ENCODE measurements at regions not wholly inside any gene's neighbourhood (a gene's known extent, or its start where the extent isn't known, plus 50 kb on each side); places are given as distances from the start of the nearest gene placed in this dataset.

DNA sequence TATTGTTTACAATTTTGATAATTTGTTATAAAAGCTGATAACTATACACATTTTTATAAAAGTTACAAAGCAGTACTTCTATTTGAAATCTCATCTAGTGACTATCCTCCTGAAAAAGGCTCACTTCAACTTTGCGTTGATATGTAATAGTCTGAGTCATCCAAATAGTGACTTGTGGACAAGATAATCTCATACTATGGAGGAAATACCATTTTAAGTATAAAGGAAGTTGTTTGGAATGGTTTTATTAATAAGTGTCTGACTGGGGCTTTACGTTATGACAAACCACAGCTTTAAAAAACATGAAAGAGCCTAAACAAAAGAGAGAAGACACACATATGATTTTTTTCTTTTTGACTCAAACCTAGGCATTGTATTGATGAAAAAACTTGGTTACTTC is 272.3 kb upstream of the COL3A1 start:
- H3K27me3 ChIP-seq (replicated peaks in 1 of 2; ENCODE audit: control insufficient read depth in 2 of 2, extremely low read depth in 1 of 2, insufficient read depth in 2 of 2, low read length in 1 of 2) = no peaks in the 10 kb centered on the region
- Mint-ChIP-seq H3K4me3 (no peak overlapping the region), H3K27me3 (no peaks in the 10 kb centered on the region), H3K27ac (no peak overlapping the region), H3K36me3 (no peaks in the 10 kb centered on the region), H3K4me1 (no peaks in the 10 kb centered on the region), H3K9me3 (peaks cover 0 to 11% (median 4%) of the 10 kb centered on the region in 3 donors)
- no peak for ATAC-seq (replicated peaks in 1 of 4)
- H3K36me3 ChIP-seq (ENCODE audit: control insufficient read depth in 2 of 2, extremely low read depth in 1 of 2, insufficient read depth in 1 of 2, low read length in 1 of 2) = no peaks in the 10 kb centered on the region
- no peaks in the 10 kb centered on the region for H3K4me1 ChIP-seq (ENCODE audit: control insufficient read depth in 1 of 2, extremely low read depth in 1 of 2, insufficient read depth in 2 of 2, low read length in 2 of 2)
- H3K9me3 ChIP-seq = no peaks in the 10 kb centered on the region
- no peak overlapping the region for H3K27ac ChIP-seq (ENCODE audit: low read length)
- no CpG with 5 or more reads among the region's 2 CpGs for WGBS (ENCODE audit: insufficient coverage)
- ChIA-PET CTCF (interaction anchor here in 1 of 2 donors (0.6 kb wide), 1 partner anchor 9 kb away, joined by 3 read pairs; no protein-coding TSS in a partner anchor), POLR2A (no interaction called here)
- no peak for DNase-seq
- no peak overlapping the region for H3K4me3 ChIP-seq (ENCODE audit: control insufficient read depth in 1 of 2, extremely low read depth in 1 of 2, low read length in 1 of 2)

DNA sequence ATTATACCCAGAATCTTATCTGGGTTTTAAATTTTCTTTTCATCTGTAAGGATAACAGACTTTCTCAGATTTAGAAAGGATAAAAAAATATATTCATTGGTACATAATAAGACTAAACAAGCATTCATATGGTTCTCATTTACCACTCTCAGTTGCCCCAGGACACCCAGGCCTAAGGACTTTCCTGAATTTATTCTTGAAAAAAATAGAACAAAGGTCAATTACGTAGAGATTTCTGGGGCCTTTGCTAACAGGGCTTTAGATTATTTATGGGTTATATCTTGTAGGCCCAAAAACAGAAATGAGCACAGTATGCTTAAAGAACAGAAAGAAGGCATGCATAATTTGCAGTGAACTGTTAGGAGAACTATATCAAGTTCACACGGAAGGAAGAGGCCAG is 269.0 kb upstream of the COL3A1 start:
- Histone ChIP-seq H3K4me3 (ENCODE audit: control insufficient read depth in 1 of 2, extremely low read depth in 1 of 2, low read length in 1 of 2) (no peak overlapping the region), H3K4me1 (ENCODE audit: control insufficient read depth in 1 of 2, extremely low read depth in 1 of 2, insufficient read depth in 2 of 2, low read length in 2 of 2) (no peaks in the 10 kb centered on the region), H3K9me3 (no peaks in the 10 kb centered on the region), H3K27ac (ENCODE audit: low read length) (no peak overlapping the region), H3K27me3 (replicated peaks in 1 of 2; ENCODE audit: control insufficient read depth in 2 of 2, extremely low read depth in 1 of 2, insufficient read depth in 2 of 2, low read length in 1 of 2) (no peaks in the 10 kb centered on the region), H3K36me3 (ENCODE audit: control insufficient read depth in 2 of 2, extremely low read depth in 1 of 2, insufficient read depth in 1 of 2, low read length in 1 of 2) (no peaks in the 10 kb centered on the region)
- peaks cover 0 to 17% (median 6%) of the 10 kb centered on the region in 3 donors for H3K9me3 Mint-ChIP-seq
- WGBS (ENCODE audit: insufficient coverage) = 71% methylated on average over 1 of the region's 2 CpGs
- no peak overlapping the region for H3K4me3 Mint-ChIP-seq
- H3K36me3 Mint-ChIP-seq = no peaks in the 10 kb centered on the region
- POLR2A ChIA-PET = no interaction called here
- no peak overlapping the region for H3K27ac Mint-ChIP-seq
- H3K27me3 Mint-ChIP-seq = no peaks in the 10 kb centered on the region
- no peaks in the 10 kb centered on the region for H3K4me1 Mint-ChIP-seq
- no peak for ATAC-seq (replicated peaks in 1 of 4)
- CTCF ChIA-PET = no interaction called here
- no peak for DNase-seq

DNA sequence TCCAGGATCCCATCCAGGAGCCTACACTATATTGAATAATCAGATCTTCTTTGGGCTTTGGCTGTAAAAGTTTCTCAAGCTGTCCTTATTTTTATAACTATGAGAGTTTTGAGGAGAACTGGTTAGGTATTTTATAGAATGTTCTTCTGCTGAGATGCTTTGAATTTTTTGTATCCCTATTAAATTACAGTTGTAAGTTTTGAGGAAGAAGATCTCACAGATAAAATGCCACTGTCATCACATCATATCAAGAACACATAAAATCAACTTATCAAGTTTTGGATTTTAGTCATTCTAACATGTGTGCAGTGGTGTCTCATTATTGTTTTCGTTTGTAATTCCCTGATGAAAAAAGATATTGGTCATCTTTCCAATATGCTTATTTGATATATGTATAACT is 260.2 kb upstream of the COL3A1 start:
- ChIA-PET CTCF (no interaction called here), POLR2A (no interaction called here)
- no peak overlapping the region for H3K4me3 Mint-ChIP-seq
- no peaks in the 10 kb centered on the region for H3K27me3 Mint-ChIP-seq
- Histone ChIP-seq H3K9me3 (no peaks in the 10 kb centered on the region), H3K4me3 (ENCODE audit: control insufficient read depth in 1 of 2, extremely low read depth in 1 of 2, low read length in 1 of 2) (no peak overlapping the region), H3K27me3 (replicated peaks in 1 of 2; ENCODE audit: control insufficient read depth in 2 of 2, extremely low read depth in 1 of 2, insufficient read depth in 2 of 2, low read length in 1 of 2) (no peaks in the 10 kb centered on the region), H3K27ac (ENCODE audit: low read length) (no peak overlapping the region), H3K36me3 (ENCODE audit: control insufficient read depth in 2 of 2, extremely low read depth in 1 of 2, insufficient read depth in 1 of 2, low read length in 1 of 2) (no peaks in the 10 kb centered on the region), H3K4me1 (ENCODE audit: control insufficient read depth in 1 of 2, extremely low read depth in 1 of 2, insufficient read depth in 2 of 2, low read length in 2 of 2) (no peaks in the 10 kb centered on the region)
- DNase-seq = no peak
- no peaks in the 10 kb centered on the region for H3K4me1 Mint-ChIP-seq
- ATAC-seq (replicated peaks in 1 of 4) = no peak
- H3K27ac Mint-ChIP-seq = no peak overlapping the region
- WGBS (ENCODE audit: insufficient coverage) = no CpG with 5 or more reads among the region's 1 CpG
- no peaks in the 10 kb centered on the region for H3K36me3 Mint-ChIP-seq
- H3K9me3 Mint-ChIP-seq = peaks cover 10 to 21% (median 13%) of the 10 kb centered on the region in 3 donors

GRCh38 chr2:188720811-188721605 is 253.2 kb upstream of the COL3A1 start:
- H3K4me1 Mint-ChIP-seq = no peaks in the 10 kb centered on the region
- Histone ChIP-seq H3K27ac (ENCODE audit: low read length) (no peak overlapping the region), H3K4me1 (ENCODE audit: control insufficient read depth in 1 of 2, extremely low read depth in 1 of 2, insufficient read depth in 2 of 2, low read length in 2 of 2) (no peaks in the 10 kb centered on the region), H3K27me3 (replicated peaks in 1 of 2; ENCODE audit: control insufficient read depth in 2 of 2, extremely low read depth in 1 of 2, insufficient read depth in 2 of 2, low read length in 1 of 2) (no peaks in the 10 kb centered on the region), H3K9me3 (no peaks in the 10 kb centered on the region), H3K36me3 (ENCODE audit: control insufficient read depth in 2 of 2, extremely low read depth in 1 of 2, insufficient read depth in 1 of 2, low read length in 1 of 2) (no peaks in the 10 kb centered on the region), H3K4me3 (ENCODE audit: control insufficient read depth in 1 of 2, extremely low read depth in 1 of 2, low read length in 1 of 2) (no peak overlapping the region)
- no peaks in the 10 kb centered on the region for H3K36me3 Mint-ChIP-seq
- H3K27ac Mint-ChIP-seq = no peak overlapping the region
- ChIA-PET POLR2A (no interaction called here), CTCF (no interaction called here)
- WGBS (ENCODE audit: insufficient coverage) = no CpG with 5 or more reads among the region's 2 CpGs
- H3K9me3 Mint-ChIP-seq = peaks cover 0 to 4% (median 4%) of the 10 kb centered on the region in 3 donors
- no peak overlapping the region for H3K4me3 Mint-ChIP-seq
- DNase-seq = no peak
- no peaks in the 10 kb centered on the region for H3K27me3 Mint-ChIP-seq
- no peak for ATAC-seq (replicated peaks in 1 of 4)

- Mint-ChIP-seq H3K36me3 (no peaks in the 10 kb centered on the region), H3K27me3 (no peaks in the 10 kb centered on the region), H3K9me3 (peaks cover 0 to 3% (median 2%) of the 10 kb centered on the region in 3 donors), H3K27ac (no peak overlapping the region), H3K4me1 (no peaks in the 10 kb centered on the region), H3K4me3 (no peak overlapping the region)
- Histone ChIP-seq H3K4me1 (ENCODE audit: control insufficient read depth in 1 of 2, extremely low read depth in 1 of 2, insufficient read depth in 2 of 2, low read length in 2 of 2) (no peaks in the 10 kb centered on the region), H3K9me3 (no peaks in the 10 kb centered on the region), H3K27me3 (replicated peaks in 1 of 2; ENCODE audit: control insufficient read depth in 2 of 2, extremely low read depth in 1 of 2, insufficient read depth in 2 of 2, low read length in 1 of 2) (no peaks in the 10 kb centered on the region), H3K27ac (ENCODE audit: low read length) (no peak overlapping the region), H3K36me3 (ENCODE audit: control insufficient read depth in 2 of 2, extremely low read depth in 1 of 2, insufficient read depth in 1 of 2, low read length in 1 of 2) (no peaks in the 10 kb centered on the region), H3K4me3 (ENCODE audit: control insufficient read depth in 1 of 2, extremely low read depth in 1 of 2, low read length in 1 of 2) (no peak overlapping the region)
- WGBS (ENCODE audit: insufficient coverage) = no CpG with 5 or more reads among the region's 3 CpGs
- CTCF ChIA-PET = no interaction called here
- DNase-seq = no peak
- ATAC-seq (replicated peaks in 1 of 4) = no peak
- POLR2A ChIA-PET = no interaction called here
Measured at GRCh38 chr2:188721784-188722183, 252.4 kb upstream of the COL3A1 start.

GRCh38 chr2:188725746-188726360 is 248.3 kb upstream of the COL3A1 start:
- Histone ChIP-seq H3K4me1 (ENCODE audit: control insufficient read depth in 1 of 2, extremely low read depth in 1 of 2, insufficient read depth in 2 of 2, low read length in 2 of 2) (no peaks in the 10 kb centered on the region), H3K27ac (ENCODE audit: low read length) (no peak overlapping the region), H3K4me3 (ENCODE audit: control insufficient read depth in 1 of 2, extremely low read depth in 1 of 2, low read length in 1 of 2) (no peak overlapping the region), H3K27me3 (replicated peaks in 1 of 2; ENCODE audit: control insufficient read depth in 2 of 2, extremely low read depth in 1 of 2, insufficient read depth in 2 of 2, low read length in 1 of 2) (no peaks in the 10 kb centered on the region), H3K9me3 (no peaks in the 10 kb centered on the region), H3K36me3 (ENCODE audit: control insufficient read depth in 2 of 2, extremely low read depth in 1 of 2, insufficient read depth in 1 of 2, low read length in 1 of 2) (no peaks in the 10 kb centered on the region)
- H3K4me3 Mint-ChIP-seq = no peak overlapping the region
- CTCF ChIA-PET = no interaction called here
- H3K9me3 Mint-ChIP-seq = no peaks in the 10 kb centered on the region
- H3K4me1 Mint-ChIP-seq = no peaks in the 10 kb centered on the region
- DNase-seq = no peak
- WGBS (ENCODE audit: insufficient coverage) = 0% methylated on average over 1 of the region's 3 CpGs
- POLR2A ChIA-PET = no interaction called here
- H3K27ac Mint-ChIP-seq = no peak overlapping the region
- no peak for ATAC-seq (replicated peaks in 1 of 4)
- no peaks in the 10 kb centered on the region for H3K36me3 Mint-ChIP-seq
- no peaks in the 10 kb centered on the region for H3K27me3 Mint-ChIP-seq
